Coronary artery (tissue), 2 donors: ENCODE measurements at regions not wholly inside any gene's neighbourhood (a gene's known extent, or its start where the extent isn't known, plus 50 kb on each side); places are given as distances from the start of the nearest gene placed in this dataset.

Experiments
- DNase-seq: peaks from one replicate; pipeline ENCODE4 v3.0.0-alpha.2; 2017; ENCODE audit warnings: low spot score
- H3K27ac ChIP-seq, 2 donors: fragments of 200-600 bp; sonication (generic); one replicate each; pipeline ENCODE4 v1.5.1; 2016 to 2019
- H3K4me3 ChIP-seq: fragments of 200-600 bp; sonication (generic); 2 replicates; pipeline ENCODE4 v1.5.1; 2016; ENCODE audit warnings: mild to moderate bottlenecking, moderate library complexity
- TF ChIP-seq, protein P1 (sequence below): fragments of 200-600 bp; sonication (generic); IDR thresholded peaks from one replicate; pipeline ENCODE4 v1.5.1; 2019; ENCODE audit warnings: antibody characterized with exemption

DNA sequence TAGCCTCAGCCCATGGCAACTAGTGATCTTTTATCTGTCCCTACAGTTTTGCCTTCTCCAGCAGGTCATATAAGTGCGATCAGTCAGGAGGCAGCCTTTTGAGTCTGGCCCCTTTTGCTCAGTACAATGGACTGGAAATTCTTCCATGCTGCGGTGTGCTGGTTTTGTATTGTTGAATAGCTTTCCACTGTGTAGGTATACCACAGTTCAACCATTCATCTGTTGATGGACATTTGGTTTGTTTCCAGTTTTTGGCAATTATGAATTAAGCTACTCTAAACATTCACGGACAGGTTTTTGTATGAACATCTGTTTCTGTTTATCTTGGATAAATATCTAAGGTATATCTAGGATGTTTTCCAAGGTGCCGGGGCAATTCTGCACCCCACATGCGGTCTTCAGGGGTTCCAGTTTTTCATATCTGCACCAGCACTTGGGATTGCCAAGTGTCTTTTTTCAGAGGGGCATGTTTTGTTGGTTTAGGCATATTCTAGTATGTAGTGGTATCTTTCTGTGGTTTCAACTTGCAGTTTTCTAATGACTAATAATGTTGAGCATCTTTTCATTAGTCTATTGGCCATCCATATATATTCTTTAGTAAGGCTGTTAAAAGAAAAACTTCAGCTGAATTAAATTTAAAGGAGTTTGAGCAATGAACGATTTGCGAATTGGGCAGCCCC, 141.0 kb downstream of the TFAP2C start:
- Histone ChIP-seq H3K4me3 (no peak overlapping the region), H3K27ac (no peak overlapping the region)
- no peak for DNase-seq
- TF ChIP-seq, protein P1, sequence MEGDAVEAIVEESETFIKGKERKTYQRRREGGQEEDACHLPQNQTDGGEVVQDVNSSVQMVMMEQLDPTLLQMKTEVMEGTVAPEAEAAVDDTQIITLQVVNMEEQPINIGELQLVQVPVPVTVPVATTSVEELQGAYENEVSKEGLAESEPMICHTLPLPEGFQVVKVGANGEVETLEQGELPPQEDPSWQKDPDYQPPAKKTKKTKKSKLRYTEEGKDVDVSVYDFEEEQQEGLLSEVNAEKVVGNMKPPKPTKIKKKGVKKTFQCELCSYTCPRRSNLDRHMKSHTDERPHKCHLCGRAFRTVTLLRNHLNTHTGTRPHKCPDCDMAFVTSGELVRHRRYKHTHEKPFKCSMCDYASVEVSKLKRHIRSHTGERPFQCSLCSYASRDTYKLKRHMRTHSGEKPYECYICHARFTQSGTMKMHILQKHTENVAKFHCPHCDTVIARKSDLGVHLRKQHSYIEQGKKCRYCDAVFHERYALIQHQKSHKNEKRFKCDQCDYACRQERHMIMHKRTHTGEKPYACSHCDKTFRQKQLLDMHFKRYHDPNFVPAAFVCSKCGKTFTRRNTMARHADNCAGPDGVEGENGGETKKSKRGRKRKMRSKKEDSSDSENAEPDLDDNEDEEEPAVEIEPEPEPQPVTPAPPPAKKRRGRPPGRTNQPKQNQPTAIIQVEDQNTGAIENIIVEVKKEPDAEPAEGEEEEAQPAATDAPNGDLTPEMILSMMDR = no peak

DNA sequence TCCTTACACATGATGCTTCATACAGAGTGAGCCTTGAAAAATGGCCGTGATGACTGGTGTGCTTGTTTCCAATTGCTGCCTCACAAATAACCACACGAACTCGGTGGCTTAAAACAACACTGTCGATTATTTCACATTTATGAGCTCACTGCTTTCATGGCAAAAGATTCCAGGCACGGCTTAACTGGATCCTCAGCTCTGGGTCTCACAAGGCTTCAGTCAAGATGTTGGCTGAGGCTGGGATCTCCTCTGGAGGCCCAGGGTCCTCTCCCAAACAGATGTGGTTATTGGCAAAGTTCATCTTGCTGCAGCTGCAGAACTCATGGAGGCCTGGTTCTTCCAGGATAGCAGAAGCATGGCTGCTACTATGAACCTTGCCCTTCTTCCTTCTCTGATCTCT, 144.6 kb downstream of the TFAP2C start:
- DNase-seq = no peak
- H3K27ac ChIP-seq = no peak overlapping the region
- H3K4me3 ChIP-seq = no peak overlapping the region
- TF ChIP-seq, protein P1 = no peak

DNA sequence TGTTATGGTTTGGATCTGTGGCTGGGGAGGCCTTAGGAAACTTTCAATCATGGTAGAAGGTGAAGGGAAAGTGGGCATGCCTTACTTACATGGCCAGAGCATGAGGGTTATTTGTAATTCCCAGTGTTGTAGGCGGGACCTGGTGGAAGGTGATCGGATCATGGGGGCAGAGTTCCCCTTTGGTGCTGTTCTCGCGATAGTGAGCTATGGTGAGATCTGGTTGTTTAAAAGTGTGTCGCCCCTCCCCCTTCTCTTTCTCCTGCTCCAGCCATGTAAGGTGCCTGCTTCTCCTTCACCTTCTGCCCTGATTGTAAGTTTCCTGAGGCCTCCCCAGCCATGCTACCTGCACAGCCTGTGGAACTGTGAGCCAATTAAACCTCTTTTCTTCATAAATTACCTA, 145.8 kb downstream of the TFAP2C start:
- DNase-seq = no peak
- no peak overlapping the region for H3K4me3 ChIP-seq
- H3K27ac ChIP-seq = no peak overlapping the region
- TF ChIP-seq, protein P1 = no peak

DNA sequence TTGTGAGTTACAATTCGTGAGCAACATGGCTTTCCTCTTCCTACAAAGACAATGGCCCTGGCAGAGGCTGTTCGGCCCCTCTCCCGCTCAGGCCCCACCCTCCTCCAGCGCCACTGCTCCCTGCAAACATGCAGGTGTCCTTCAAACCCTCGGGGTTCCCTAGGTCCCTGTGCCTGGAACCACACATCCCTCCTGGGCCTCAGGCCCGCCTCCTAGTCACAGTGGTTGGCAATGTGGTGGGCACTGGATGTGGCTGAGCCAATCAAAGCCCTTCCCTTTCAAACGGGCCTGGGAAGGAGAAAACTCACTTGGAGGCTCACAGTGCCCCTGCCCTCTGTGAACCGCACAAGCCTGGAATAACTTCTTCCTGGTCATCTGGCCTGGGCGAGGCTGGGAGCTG, 147.2 kb downstream of the TFAP2C start:
- Histone ChIP-seq H3K4me3 (no peak overlapping the region), H3K27ac (no peak overlapping the region)
- TF ChIP-seq, protein P1 = no peak
- DNase-seq = no peak

DNA sequence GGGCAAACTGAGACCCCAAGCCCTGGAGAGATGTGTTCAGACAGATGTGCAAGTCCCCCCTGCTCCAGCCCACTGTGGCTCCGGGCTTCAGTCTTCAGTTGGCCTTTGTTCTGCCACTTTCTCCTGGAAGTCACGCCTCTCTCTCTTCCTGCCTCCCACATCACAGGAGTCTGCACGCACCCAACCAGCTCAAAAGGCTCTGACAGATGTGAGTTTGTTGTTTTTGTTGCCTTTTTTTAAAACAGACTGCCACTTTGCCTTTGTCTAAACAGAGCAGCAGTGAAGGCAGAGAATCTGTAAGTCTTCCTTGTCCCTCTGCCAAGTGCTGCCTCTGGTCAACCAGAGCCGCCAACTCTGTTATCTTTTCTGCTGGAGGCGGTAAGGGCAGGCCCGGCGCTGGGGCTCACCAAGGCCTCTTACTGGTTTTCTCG, 149.7 kb downstream of the TFAP2C start:
- no peak for DNase-seq
- Histone ChIP-seq H3K4me3 (no peak overlapping the region), H3K27ac (no peak overlapping the region)
- TF ChIP-seq, protein P1 = no peak

DNA sequence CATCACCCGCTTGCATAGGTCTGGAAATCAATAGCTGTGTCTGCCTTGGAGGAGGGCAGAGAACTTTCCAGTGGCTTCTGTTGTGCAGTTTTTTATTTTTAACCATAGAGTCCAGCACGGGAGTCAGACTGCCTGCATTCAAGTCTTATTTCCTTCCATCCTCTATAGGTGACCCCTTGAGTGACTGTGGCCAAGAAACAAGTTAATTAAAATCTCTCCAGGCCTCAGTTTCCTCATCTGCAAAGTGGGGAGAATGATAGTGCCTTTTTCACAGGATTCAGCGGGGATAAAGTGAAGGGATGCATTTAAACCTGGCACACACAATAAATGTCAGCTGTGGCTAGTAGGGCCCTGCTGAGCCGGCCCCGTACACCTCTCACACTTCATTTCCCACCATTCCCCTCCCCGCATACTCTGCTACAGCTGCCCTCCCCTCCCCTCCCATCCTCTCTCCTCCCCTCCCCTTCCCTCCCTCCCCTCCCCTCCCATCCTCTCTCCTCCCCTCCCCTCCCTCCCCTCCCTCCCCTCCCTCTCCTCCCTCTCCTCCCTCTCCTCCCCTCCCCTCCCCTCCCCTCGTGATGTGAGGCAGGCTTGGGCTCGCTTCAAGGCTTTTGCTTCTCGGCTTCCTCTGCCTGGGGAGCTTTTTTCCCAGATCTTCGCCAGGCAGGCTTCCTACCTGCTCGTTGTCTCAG, 150.5 kb downstream of the TFAP2C start:
- H3K27ac ChIP-seq = no peak overlapping the region
- H3K4me3 ChIP-seq = no peak overlapping the region
- DNase-seq = no peak
- TF ChIP-seq, protein P1 = no peak

DNA sequence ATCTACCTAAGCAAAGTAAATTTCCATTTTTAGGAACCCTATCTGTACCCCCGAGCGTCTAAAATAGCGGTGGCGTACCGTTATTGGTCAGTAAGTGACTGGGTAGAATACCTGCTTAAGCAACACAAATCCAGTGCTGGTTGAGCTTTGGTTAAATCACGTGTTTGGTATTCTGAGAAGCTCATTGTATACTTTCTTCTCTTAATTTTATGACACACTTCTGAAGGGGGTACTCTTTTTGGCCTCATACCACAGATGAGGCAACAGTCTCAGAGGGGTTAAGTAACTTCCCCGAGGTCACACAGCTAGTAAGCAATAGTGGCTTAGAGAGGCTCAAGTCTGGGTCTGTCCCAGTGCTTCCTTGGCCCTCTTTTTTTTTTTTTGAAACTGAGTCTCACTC, 151.2 kb downstream of the TFAP2C start:
- DNase-seq = no peak
- TF ChIP-seq, protein P1 = no peak
- Histone ChIP-seq H3K4me3 (no peak overlapping the region), H3K27ac (no peak overlapping the region)
